ENCODE measurements at regions not wholly inside any gene's neighbourhood (a gene's known extent, or its start where the extent isn't known, plus 50 kb on each side); places are given as distances from the start of the nearest gene placed in this dataset.

DNA sequence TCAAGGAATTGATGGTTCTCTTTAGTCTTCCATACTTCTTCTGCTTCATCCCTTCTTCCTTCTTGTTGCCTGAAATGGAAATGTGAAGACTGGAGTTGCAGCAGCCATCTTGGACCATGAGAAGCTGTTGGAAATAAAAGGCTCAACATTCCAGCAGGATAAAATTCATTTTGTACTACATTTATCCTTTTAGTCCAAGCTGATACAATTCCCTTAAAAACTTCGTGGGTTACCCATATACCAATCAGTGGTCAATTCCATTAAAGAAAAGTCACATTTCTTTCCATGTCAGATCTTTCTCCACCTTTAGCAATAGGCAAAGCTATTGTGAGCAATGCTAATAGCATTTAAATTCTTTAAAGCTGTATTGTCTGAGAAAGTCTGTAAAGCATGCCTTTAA lies 141.3 kb upstream of the LYZL2 start:
- TF ChIP-seq, protein P1, sequence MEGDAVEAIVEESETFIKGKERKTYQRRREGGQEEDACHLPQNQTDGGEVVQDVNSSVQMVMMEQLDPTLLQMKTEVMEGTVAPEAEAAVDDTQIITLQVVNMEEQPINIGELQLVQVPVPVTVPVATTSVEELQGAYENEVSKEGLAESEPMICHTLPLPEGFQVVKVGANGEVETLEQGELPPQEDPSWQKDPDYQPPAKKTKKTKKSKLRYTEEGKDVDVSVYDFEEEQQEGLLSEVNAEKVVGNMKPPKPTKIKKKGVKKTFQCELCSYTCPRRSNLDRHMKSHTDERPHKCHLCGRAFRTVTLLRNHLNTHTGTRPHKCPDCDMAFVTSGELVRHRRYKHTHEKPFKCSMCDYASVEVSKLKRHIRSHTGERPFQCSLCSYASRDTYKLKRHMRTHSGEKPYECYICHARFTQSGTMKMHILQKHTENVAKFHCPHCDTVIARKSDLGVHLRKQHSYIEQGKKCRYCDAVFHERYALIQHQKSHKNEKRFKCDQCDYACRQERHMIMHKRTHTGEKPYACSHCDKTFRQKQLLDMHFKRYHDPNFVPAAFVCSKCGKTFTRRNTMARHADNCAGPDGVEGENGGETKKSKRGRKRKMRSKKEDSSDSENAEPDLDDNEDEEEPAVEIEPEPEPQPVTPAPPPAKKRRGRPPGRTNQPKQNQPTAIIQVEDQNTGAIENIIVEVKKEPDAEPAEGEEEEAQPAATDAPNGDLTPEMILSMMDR (IDR thresholded peaks at IDR 0.05; ENCODE audit: low read depth, low read length): no peak
- H3K4me1 ChIP-seq: no peaks in the 10 kb centered on the region
- peaks cover 7% of the 10 kb centered on the region for H3K9me3 ChIP-seq
- no peaks in the 10 kb centered on the region for H3K27me3 ChIP-seq
- DNase-seq: no peak
- no peaks in the 10 kb centered on the region for H3K36me3 ChIP-seq
- H3K4me3 ChIP-seq (ENCODE audit: low read depth, low read length): no peak overlapping the region

DNA sequence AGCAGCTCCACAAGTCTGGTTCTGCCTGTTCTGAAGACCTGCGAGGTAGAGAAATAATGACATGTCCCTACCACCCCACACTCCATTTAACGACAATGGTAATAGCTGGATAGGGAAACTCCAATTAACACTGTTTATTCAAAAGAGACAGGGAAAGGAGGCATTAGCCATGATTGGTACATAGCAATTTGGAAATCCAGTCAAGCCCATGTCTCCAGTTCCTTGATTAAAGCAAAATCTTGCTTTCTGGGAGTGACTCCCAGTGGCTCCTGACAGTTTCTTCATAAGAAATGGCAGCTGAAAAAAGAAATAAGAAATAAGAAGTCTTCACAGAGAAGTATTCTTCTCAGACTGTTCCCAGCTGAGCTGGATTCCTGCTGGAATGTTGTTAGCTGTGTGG lies 140.7 kb upstream of the LYZL2 start:
- H3K27me3 ChIP-seq: no peaks in the 10 kb centered on the region
- no peaks in the 10 kb centered on the region for H3K4me1 ChIP-seq
- DNase-seq: no peak
- TF ChIP-seq, protein P1 (IDR thresholded peaks at IDR 0.05; ENCODE audit: low read depth, low read length): no peak
- no peaks in the 10 kb centered on the region for H3K36me3 ChIP-seq
- no peak overlapping the region for H3K4me3 ChIP-seq (ENCODE audit: low read depth, low read length)
- peaks cover 7% of the 10 kb centered on the region for H3K9me3 ChIP-seq

DNA sequence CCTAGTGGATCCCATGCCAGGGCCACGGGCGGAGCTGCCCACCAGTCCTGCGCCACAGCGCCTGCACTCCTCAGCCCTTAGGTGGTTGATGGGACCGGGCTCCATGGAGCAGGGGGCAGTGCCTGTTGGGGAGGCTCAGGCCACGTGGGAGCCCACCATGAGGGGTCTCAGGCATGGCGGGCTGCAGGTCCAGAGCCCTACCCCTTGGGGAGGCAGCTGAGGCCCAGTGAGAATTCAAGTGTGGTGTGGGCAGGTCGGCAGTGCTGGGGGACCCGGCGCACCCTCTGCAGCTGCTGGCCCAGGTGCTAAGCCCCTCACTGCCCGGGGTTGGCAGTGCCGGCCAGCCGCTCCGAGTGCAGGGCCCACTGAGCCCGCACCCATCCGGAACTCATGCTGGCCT lies 139.8 kb upstream of the LYZL2 start:
- no peaks in the 10 kb centered on the region for H3K4me1 ChIP-seq
- peaks cover 7% of the 10 kb centered on the region for H3K9me3 ChIP-seq
- DNase-seq: no peak
- TF ChIP-seq, protein P1 (IDR thresholded peaks at IDR 0.05; ENCODE audit: low read depth, low read length): no peak
- H3K36me3 ChIP-seq: no peaks in the 10 kb centered on the region
- H3K4me3 ChIP-seq (ENCODE audit: low read depth, low read length): no peak overlapping the region
- no peaks in the 10 kb centered on the region for H3K27me3 ChIP-seq

DNA sequence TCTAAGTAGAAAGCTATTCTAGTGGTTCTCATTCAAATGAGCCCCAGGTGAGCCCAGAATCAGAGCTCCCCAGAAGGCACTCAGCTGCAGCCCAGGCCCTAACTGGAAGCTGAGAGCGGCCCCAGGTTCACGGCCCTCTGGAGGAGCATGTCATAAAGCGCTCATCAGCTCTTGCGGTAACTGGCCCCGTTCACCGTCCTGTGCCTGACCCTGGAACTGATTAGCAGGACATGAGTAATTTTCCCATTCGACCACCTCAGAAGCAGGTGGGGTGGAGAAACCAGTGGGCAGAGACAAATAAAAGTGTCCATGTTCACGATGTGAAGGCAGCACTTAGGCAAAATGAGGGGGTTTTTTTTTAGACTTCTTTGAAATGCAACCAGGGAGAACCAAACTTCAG lies 136.1 kb upstream of the LYZL2 start:
- no peaks in the 10 kb centered on the region for H3K36me3 ChIP-seq
- DNase-seq: no peak
- H3K4me3 ChIP-seq (ENCODE audit: low read depth, low read length): no peak overlapping the region
- H3K9me3 ChIP-seq: peaks cover 1% of the 10 kb centered on the region
- no peaks in the 10 kb centered on the region for H3K27me3 ChIP-seq
- H3K4me1 ChIP-seq: no peaks in the 10 kb centered on the region
- TF ChIP-seq, protein P1 (IDR thresholded peaks at IDR 0.05; ENCODE audit: low read depth, low read length): no peak

DNA sequence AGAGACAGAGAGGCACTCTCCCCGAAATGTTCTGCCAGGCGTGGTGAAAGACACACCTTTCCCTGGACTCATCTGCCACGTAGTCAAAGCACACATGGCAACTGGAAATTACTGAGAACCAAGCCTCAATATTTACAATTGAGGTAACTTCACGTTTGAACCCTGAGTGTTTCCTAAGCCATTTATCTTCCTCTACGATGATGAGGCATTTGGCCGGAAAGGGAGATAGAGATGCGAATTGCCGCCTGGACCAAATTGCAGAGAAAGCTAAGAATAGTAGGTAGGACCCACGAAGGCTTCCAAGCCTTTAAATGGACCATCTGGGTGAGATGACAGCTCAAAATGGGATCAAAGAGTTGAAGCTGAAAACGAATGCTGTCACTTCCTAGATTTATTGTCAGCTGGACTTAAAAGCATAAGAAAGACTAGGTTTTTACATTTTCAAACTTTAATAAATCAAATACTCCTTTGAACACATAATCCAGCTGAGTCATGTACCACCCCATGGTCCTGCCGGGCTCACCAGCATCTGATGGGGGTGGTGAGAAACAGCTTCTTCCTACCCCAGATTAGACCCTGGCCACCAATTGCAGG lies 135.6 kb upstream of the LYZL2 start:
- TF ChIP-seq, protein P1 (IDR thresholded peaks at IDR 0.05; ENCODE audit: low read depth, low read length): no peak
- no peaks in the 10 kb centered on the region for H3K4me1 ChIP-seq
- H3K4me3 ChIP-seq (ENCODE audit: low read depth, low read length): no peak overlapping the region
- no peaks in the 10 kb centered on the region for H3K36me3 ChIP-seq
- H3K27me3 ChIP-seq: no peaks in the 10 kb centered on the region
- DNase-seq: no peak
- no peaks in the 10 kb centered on the region; the same call in 1 of the 2 replicates for H3K9me3 ChIP-seq

DNA sequence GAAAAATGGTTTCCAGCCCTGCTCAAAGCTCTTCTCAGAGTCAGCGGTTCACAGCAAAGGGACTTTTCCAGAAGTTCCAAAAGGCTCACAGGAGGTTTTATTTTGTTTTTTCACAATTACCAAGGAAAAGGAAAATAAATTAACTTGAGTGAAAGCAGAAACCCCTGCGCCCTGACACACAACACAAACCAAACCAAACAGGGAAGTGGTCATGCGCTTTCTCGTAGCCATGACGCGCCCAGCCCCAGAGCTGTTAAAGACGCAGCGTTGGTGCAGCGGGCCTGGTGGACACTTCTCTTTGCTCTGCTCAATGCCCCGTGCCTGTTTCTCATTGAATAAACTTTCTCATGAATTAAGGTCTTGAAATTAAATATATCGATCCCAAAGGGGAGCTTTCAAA lies 134.4 kb upstream of the LYZL2 start:
- no peaks in the 10 kb centered on the region for H3K4me1 ChIP-seq
- H3K27me3 ChIP-seq: no peaks in the 10 kb centered on the region
- H3K9me3 ChIP-seq: no peaks in the 10 kb centered on the region
- no peak for DNase-seq
- TF ChIP-seq, protein P1 (IDR thresholded peaks at IDR 0.05; ENCODE audit: low read depth, low read length): no peak
- no peaks in the 10 kb centered on the region for H3K36me3 ChIP-seq
- H3K4me3 ChIP-seq (ENCODE audit: low read depth, low read length): no peak overlapping the region

Data from BE2C (cell line).